ENCODE measurements at regions not wholly inside any gene's neighbourhood (a gene's known extent, or its start where the extent isn't known, plus 50 kb on each side); places are given as distances from the start of the nearest gene placed in this dataset.
"Not testable (repeated sequence)": the region's sequence is repeated elsewhere in the genome, so short reads cannot be mapped to it uniquely, and the experiment has no call there.

- DNase-seq (ENCODE audit: low read depth, low spot score); H3K4me3 ChIP-seq (ENCODE audit: low read length): not testable (repeated sequence)
Measured at GRCh38 chr4:131883181-131883580, 1265.9 kb upstream of the PCDH10 start.

GRCh38 chr4:131925662-131926061, 1223.4 kb upstream of the PCDH10 start:
- not testable (repeated sequence) for H3K4me3 ChIP-seq (ENCODE audit: low read length); DNase-seq (ENCODE audit: low read depth, low spot score)

GRCh38 chr4:131967646-131968045, 1181.4 kb upstream of the PCDH10 start:
- not testable (repeated sequence) for DNase-seq (ENCODE audit: low read depth, low spot score); H3K4me3 ChIP-seq (ENCODE audit: low read length)

GRCh38 chr4:131974730-131975129, 1174.4 kb upstream of the PCDH10 start:
- no peak for DNase-seq (ENCODE audit: low read depth, low spot score)
- peak overlapping the region; percentile 65 for H3K4me3 ChIP-seq (ENCODE audit: low read length)

GRCh38 chr4:131975276-131976132, 1173.6 kb upstream of the PCDH10 start:
- DNase-seq (ENCODE audit: low read depth, low spot score) = peak; percentile 10
- peak overlapping the region; percentile 65 for H3K4me3 ChIP-seq (ENCODE audit: low read length)

GRCh38 chr4:131976133-131977002, 1172.7 kb upstream of the PCDH10 start:
- DNase-seq (ENCODE audit: low read depth, low spot score) = peak; percentile 27
- peak overlapping the region; percentile 65 for H3K4me3 ChIP-seq (ENCODE audit: low read length)

- 0 out of 2 replicates have a peak overlapping the region, but pooled peaks have one; percentile 11 for H3K4me3 ChIP-seq (ENCODE audit: low read length)
- no peak for DNase-seq (ENCODE audit: low read depth, low spot score)
Measured at GRCh38 chr4:131978120-131978519, 1171.0 kb upstream of the PCDH10 start.

- no peak for DNase-seq (ENCODE audit: low read depth, low spot score)
- no peak overlapping the region for H3K4me3 ChIP-seq (ENCODE audit: low read length)
Measured at GRCh38 chr4:131989576-131989975, 1159.5 kb upstream of the PCDH10 start.

- no peak overlapping the region for H3K4me3 ChIP-seq (ENCODE audit: low read length)
- DNase-seq (ENCODE audit: low read depth, low spot score) = no peak
Measured at GRCh38 chr4:132001542-132001941, 1147.6 kb upstream of the PCDH10 start.

- DNase-seq (ENCODE audit: low read depth, low spot score) = no peak
- H3K4me3 ChIP-seq (ENCODE audit: low read length) = no peak overlapping the region
Measured at GRCh38 chr4:132003593-132003992, 1145.5 kb upstream of the PCDH10 start.

- DNase-seq (ENCODE audit: low read depth, low spot score) = no peak
- H3K4me3 ChIP-seq (ENCODE audit: low read length) = no peak overlapping the region
Measured at GRCh38 chr4:132015321-132015720, 1133.8 kb upstream of the PCDH10 start.

GRCh38 chr4:132016703-132017350, 1132.3 kb upstream of the PCDH10 start:
- H3K4me3 ChIP-seq (ENCODE audit: low read length) = no peak overlapping the region
- DNase-seq (ENCODE audit: low read depth, low spot score) = no peak

GRCh38 chr4:132026166-132026565, 1122.9 kb upstream of the PCDH10 start:
- no peak for DNase-seq (ENCODE audit: low read depth, low spot score)
- no peak overlapping the region for H3K4me3 ChIP-seq (ENCODE audit: low read length)

- DNase-seq (ENCODE audit: low read depth, low spot score) = no peak
Measured at GRCh38 chr4:132026816-132027215, 1122.3 kb upstream of the PCDH10 start.

GRCh38 chr4:132056496-132056895, 1092.6 kb upstream of the PCDH10 start:
- DNase-seq (ENCODE audit: low read depth, low spot score) = no peak
- no peak overlapping the region for H3K4me3 ChIP-seq (ENCODE audit: low read length)

More at GRCh38 chr4:132026816-132027215, 1122.3 kb upstream of the PCDH10 start:
- H3K4me3 ChIP-seq (ENCODE audit: low read length) = no peak overlapping the region

- no peak for DNase-seq (ENCODE audit: low read depth, low spot score)
- no peak overlapping the region for H3K4me3 ChIP-seq (ENCODE audit: low read length)
Measured at GRCh38 chr4:132059227-132059626, 1089.9 kb upstream of the PCDH10 start.

GRCh38 chr4:132062611-132063239, 1086.4 kb upstream of the PCDH10 start:
- H3K4me3 ChIP-seq (ENCODE audit: low read length) = no peak overlapping the region
- DNase-seq (ENCODE audit: low read depth, low spot score) = no peak

- DNase-seq (ENCODE audit: low read depth, low spot score) = no peak
- no peak overlapping the region for H3K4me3 ChIP-seq (ENCODE audit: low read length)
Measured at GRCh38 chr4:132063829-132064228, 1085.3 kb upstream of the PCDH10 start.

GRCh38 chr4:132065940-132066495, 1083.1 kb upstream of the PCDH10 start:
- no peak overlapping the region for H3K4me3 ChIP-seq (ENCODE audit: low read length)
- no peak for DNase-seq (ENCODE audit: low read depth, low spot score)
